IPS-NIHi7 (cell line): ENCODE measurements at regions not wholly inside any gene's neighbourhood (a gene's known extent, or its start where the extent isn't known, plus 50 kb on each side); places are given as distances from the start of the nearest gene placed in this dataset.
"Not testable (repeated sequence)": the region's sequence is repeated elsewhere in the genome, so short reads cannot be mapped to it uniquely, and the experiment has no call there.

Experiments
- DNase-seq: peaks from one replicate; pipeline ENCODE4 v3.0.0; 2012; ENCODE audit warnings: mixed read lengths; ENCODE audit errors: extremely low spot score

DNA sequence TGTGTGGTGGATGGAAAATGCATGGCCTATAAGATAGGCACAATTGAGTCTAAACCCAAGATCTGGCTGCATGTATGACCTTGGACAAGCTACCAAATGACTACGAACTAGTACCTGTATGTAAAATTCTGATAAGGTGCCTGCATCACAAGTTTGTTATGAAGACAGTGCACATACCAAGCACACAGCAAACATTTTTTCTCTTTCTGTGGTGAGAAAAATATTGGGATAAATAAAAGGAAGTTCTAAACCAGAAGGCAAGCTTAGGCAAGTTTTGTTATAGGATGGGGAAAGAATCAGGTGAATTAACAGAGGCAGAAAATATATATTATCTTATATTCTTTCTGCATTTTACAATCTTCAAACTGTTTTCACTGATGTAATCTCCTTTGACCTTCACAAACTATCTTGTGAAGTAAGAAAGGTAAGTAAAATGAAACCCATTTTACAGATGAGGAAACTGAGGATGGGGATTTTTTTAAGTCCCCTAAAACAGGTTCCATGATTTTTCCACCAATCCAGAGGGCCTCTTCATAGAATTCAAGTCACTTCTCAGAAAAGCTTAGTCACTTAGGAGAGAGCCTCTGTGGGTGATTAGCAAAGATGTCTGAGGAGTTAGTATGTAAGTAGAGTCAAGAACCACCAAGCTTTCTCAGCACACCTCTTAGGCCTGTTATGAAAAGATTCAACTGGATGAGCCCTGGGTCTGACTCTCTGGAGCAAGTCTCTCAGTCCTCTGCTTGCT lies 132.0 kb upstream of the RAP1B start:
- DNase-seq, result no peak

DNA sequence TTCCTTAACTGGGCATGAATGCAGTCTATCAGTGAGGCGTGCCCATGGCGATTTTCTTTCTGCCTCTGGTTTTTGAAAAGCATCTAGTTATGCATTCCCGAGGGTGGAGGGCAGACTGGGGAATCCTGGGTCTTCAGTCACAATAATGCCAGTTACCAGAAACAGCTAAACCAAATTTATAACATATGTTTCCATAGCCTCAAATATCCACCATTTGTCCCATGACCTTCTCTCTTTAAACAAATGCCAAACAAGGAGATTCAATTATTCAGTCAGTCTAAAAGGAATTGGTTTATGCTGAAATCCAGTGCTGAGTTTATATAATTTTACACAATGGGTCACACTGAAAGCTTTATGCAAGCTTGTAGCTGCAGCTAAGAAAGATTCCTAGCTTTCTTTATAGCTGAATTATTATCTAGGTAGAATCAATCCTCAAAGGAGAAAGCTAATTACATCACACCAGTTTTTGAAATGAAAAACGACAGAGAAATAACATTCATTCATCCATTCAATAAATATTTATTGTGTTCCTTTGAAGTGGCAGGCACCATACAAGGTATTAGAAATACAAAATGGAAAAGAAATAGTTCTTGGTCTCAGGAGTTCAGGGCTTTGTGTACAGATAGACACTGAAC lies 131.3 kb upstream of the RAP1B start:
- no peak for DNase-seq

DNA sequence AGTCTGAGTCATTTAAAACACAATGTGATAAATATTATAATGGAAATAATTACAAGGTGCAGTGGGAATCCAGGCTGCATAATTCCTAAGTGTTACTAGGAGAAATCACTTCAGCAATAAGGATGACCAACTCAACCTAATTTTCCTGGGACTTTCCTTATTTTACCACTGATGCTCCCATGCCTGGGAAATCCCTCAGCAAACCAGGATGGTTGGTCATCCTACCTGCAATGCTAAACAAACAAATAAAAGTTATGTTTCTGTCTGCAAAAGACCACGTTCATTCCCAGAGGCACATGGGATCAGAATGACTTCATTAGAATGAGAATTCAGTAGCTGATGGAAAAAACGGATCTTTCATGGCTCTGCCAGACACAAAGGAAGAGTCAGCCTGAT lies 130.8 kb upstream of the RAP1B start:
- DNase-seq, result no peak

DNA sequence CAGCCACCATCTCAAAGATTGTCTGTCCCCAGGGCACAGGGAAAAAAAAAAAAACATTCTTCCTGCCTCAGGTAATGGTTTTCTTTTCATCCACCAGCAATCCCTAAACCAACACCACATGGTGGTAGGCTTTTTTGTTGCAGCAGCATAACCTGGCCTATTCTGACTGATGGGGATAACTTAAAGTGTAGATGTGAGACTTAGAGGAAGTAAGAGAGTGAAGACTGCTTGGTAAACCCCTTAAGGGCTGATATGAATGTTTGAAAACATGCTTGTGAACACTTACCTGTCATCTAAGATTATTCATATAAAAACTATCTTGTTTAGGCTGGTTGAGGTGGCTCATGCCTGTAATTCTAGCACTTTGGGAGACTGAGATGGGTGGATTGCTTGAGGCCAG lies 130.2 kb upstream of the RAP1B start:
- DNase-seq, result no peak

DNA sequence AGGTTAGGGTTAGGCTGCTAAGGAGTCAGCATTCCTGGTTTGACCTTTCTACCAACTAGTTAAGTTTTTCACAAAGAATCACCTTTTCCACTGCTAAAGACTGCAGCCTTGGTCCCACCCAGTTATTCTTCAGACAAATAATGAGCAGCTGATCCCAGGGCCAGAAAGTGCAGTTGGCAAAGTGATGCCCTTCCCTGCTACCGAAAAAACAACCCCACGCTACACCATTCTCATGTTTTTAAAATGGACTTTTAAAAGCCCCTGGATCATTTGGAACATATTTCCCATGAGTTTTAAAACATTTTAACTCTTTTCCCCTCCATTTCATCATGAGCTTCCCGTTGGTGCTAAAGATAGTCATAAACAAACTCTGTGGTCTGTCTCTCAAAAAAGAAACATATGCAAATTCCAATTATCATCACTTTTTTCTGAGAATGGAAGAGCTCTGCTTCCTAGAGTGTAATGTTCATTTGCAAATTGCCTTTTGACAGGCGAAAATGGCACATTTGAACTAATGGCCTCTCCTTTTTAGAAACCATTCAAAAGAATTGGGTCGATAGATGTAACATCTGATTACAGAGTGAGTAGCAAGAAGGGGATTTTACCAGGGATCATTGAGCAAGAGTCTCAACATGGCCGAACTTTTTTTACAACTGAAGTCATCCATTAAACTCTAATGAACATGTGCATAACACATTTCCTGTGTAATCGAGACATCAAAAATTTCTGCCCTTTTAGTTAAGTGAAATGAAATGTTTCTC lies 129.3 kb upstream of the RAP1B start:
- no peak for DNase-seq

DNA sequence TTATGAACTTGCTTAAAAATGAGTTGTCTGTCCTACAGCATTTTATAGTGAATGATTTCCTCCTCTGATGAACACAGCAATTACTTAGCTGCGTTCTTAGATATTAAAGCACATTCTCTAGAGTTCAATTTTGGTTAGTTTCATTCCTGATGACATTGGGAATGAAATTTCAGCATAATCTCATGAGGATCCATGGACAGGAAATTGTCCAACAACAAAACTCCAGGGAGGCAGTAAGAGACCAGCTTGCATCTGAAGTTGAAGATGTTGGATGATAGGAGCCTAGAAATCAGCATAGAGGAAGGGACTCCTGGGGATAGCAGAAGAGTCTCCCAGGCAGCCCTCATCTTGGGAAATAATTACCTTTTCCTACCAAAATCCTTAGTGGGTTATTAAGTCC lies 128.7 kb upstream of the RAP1B start:
- no peak for DNase-seq

DNA sequence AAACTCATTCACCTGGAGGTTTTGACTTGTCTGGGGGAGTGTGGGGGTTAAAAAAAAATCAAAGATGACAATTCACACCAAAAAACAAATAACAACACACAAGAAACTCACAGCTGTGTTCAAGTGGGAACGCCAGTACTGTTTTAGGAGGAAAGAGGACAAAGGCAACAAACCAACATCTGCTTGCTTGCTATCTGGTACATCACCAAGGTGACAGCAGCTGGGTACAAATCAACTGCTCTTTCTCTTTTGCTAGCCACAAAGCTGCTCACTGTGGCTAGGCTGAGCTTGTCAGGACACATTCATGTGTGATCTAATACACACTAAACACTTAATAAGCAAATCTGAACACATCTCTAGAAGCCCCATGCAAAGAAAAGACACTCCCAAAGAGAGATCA lies 128.0 kb upstream of the RAP1B start:
- no peak for DNase-seq

DNA sequence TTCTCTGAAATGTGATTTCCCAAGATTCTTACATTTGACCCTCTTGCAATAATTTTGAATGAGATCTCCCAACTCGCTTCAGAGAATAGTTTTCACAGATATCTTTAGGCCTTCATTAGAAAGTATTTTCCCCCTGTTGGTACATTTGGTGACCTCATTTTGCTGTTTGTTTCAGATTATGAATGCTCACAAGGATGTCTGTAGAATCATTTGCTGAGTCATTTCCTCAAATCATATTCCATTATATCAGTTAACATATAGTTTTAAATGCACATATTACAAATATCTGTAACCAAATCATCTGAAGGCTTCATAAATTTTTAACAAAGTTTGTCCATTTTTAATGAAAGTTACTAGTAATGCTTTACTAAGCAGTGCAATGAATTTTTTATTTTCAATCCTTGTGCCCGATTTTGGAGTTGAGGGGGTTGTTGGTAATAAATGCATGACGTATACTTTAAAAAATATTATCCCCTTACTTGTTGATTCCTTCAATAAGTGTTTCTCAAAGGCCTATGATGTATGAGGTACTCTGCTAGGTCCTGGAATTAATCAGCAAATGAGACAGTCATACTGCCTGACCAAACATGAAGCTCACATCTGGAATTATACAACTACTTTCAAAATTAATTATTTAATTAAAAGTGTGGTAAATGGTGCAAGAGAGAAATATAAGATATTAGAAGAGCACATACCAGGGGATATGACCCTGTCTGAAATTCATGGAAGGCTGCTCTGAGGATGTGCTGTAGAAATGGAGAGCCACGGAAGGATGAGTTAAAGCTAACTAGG lies 126.9 kb upstream of the RAP1B start:
- DNase-seq, result no peak

DNA sequence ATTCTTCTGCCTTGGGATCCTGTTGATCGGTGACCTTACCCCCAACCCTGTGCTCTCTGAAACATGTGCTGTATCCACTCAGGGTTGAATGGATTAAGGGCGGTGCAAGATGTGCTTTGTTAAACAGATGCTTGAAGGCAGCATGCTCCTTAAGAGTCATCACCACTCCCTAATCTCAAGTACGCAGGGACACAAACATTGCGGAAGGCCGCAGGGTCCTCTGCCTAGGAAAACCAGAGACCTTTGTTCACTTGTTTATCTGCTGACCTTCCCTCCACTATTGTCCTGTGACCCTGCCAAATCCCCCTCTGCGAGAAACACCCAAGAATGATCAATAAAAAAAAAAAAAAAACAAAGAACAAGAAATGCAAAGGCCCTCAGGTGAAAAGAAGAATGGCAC lies 126.1 kb upstream of the RAP1B start:
- not testable (repeated sequence) for DNase-seq

DNA sequence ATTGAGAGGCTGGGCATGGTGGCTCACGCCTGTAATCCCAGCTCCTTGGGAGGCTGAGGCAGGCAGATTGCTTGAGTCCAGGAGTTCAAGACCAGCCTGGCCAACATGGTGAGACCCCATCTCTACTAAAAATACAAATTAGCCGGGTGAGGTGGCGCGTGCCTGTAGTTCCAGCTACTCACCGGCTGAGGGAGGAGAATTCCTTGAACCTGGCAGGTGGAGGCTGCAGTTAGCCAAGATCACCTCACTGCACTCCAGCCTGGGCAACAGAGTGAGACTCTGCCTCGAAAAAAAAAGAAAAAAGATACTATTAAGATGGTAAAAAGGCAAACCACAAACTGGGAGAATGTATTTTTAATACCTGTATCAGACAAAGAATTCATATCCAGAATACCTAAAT lies 124.2 kb upstream of the RAP1B start:
- DNase-seq, result not testable (repeated sequence)

DNA sequence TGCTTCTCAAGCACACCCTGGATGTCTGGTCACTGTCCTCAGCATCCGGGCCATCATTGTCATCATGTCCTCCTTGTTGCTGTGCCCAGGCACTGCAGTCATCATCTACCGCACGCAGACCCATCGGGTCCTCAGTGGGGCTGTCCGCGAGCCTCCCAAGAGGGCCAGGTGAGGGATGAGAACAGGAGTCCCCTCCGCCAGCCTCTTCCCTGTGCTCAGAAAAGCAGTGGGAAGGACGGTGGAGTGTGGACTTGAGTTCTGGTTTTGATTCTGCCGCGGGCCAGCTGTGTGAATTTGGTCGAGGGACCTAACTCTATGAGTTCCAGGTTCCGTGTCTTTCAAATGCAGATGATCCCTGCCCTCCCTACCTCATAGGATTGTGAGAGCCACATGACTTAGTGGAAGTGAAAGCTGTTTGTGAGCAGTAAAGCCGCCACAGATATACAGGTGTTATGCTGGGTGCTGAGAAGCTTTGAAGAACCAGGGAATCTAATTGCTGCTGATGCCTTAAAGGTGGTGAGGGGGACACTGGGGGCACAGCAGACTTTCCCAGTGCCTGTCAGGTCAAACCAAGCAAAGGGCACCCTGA lies 122.9 kb upstream of the RAP1B start:
- DNase-seq, result peak; percentile 21

DNA sequence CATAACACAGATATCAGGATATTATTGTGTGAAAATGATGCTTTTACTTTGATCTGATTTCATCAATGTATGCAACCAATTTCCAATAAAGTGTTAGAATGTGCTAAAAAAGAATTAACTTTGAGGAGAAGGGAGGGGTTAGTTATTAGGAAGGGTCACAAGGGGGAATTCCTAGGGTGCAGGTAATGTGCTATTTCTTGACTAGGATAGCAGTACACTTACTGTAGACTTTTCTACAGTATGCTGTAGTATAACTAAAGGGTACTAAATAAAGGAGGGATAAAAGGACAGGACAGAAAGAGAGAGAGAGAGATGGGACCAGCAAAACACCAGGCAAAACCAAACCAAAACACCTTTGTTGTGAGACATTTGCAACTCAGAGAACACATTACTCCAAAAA lies 121.4 kb upstream of the RAP1B start:
- DNase-seq, result no peak

DNA sequence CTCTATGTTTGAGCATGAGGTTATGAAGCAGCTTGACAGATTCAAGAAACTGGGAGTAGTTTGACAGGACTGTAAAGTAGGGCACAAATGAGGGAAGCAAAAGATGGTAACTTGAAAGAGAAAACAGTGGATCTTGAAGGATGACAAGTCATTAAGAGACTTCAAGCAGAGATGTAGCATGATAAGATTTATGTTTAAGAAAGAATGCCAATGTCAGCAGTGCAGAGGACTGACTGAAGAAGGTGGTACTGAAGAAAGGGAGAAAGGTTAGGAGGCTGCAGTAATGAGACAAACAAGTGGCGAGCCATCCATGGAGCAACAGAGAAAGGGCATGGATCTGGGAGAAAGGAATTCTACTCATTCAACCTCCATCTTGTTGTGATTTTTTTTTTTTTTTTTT lies 120.2 kb upstream of the RAP1B start:
- no peak for DNase-seq

DNA sequence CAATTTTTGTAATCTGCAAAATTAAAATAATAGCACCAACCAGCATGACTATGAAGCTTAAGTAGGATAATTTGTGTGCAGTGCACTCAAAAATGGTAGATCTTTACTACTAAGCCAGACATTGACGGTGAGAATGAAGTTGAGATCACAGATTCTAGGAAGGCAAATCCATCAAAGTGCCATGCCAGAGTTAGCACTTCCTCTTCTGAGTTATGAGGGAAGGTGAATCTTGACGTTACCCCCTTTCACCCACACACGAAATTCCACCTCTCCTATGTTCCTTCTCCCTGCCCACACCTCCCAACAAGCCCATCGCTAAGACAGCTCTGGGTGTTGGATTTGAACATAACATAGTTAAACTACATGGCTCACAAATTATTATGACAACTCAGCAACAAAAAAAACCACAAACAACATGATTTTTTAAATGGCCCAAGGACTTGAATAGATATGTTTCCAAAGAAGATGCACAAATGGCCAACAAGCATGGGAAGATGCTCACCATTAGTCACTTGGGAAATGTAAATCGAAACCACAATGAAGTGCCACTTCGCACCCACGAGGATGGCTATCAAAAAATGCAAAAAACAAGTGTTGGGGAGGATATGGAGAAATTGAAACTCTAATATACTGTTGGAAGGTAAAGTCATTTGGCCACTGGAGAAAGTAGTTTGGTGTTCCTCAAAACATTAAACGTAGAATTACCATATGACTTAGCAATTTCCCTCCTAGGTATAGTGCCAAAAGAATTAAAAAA lies 119.3 kb upstream of the RAP1B start:
- DNase-seq, result no peak

DNA sequence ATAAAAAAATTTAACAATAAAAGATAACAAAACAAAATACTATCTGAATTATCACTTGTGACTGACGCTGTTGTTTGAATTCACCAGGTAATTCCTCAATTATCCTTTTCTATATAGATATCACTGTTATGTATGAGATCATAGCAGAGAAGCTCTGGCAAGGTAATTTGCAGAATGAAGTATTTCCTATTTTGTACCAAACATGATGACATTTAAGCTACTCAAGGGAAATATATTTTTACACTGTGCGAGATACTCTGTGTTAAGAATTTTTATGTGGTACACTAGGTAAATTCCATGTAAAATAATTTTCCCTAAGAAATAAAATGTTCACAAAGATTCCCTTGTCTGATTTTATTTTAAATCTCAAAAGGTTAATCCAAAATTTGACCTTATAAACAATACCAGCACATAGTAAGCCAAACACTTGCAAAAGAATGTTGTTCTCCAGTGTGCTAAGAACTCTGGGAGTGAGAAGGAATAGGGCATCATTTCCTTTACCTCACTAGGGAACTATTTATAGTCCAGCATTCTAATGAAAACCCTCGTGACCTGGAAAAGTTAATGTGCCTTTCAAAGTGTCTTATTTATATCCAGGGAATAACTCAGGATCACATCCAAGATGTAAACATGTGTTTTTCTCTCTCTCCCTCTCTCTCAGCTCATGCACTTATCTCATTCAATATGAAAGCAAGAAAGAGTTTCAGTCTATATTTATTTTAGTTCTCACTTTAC lies 115.2 kb upstream of the RAP1B start:
- DNase-seq, result no peak

DNA sequence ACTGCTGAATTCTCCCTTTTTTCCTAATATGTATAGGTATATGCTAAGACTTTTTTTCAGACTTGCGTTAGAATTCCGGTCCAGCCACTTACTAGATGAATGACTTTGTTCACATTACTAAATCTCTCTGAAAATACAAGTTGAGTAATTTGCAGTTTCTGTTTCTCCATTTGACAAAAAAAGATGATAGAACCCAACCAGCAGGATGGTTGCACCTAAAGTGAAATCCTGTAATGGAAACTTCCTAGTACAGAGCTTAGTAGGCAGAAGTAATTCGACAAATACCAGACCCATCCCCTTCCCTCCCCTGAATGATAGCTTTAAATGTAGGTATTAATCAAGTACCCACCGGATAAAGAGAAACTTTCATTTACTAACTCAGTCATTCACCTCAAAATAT lies 113.6 kb upstream of the RAP1B start:
- no peak for DNase-seq

DNA sequence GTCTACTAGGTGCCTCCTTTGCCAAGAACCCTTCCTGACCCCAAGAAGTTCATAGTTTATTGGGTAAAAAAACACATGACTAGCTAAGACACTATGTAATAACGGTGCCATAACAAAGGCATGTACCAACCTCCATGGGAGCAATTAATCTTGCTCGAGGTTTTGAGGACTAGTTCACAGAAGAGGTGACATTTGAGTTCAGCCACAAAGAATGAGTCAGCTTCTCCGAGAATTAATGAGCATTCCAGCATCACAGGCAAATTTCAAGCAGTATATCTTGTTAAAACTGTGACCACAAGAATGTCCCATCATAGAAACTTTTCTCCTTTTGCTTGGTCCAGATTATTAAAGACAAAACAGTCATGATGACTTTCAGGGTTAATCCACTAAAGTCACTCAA lies 113.0 kb upstream of the RAP1B start:
- DNase-seq, result no peak

DNA sequence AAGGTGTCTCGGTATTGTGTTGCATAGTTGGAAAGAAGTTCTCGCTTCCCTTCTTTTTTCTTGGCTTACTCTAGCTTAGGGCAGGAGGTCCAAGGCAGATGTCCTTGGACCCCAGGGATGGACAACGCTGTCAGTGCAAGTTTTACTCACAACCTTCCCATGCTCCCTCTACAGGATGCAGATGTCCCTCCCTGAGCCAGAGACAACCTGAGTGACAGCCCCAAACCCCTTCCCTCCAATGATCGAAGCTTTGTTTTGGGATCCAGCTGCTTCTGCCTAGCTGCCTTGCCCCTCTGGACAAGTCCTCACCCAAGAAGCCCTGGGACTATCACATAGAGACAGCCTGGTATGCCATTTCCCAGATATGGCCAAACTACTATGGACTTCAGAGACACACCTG lies 112.0 kb upstream of the RAP1B start:
- DNase-seq, result peak; percentile 23

DNA sequence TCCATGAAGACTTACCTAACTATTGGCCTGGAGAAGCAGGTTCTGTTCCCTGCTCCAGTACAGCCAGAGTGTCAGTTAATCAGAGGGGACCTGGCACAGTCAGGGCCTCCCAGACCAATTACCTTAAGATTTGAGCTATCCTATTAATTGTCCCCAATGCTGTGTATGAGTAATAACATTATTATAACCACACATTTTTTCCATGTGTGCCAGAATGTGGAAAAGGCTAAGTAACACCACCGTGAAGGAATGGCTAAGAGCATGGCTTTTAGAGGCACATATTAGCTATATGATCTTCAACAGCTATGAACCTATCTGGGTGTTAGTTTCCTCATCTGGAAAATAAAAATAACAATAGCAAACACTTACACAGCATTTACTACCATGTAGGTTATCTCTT lies 111.1 kb upstream of the RAP1B start:
- DNase-seq, result no peak

DNA sequence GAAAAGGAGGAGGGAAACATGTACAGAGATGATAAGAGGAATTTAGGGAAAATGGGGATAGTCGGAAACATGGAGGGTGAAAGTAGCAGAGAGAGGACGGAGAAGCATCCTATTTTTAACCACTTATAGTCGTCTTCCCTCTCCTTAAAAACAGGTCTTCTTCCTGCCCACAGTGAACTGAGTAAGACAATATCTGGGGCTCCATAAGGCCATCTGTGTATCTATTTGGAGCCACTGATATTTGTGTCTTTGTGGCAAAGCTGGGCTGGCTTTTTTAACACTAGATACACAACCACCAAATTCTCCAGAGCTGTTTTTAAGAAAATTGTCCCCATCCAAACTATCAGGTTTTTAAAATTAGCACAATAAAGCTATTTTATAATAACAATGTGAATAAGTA lies 109.5 kb upstream of the RAP1B start:
- DNase-seq, result no peak
